HG02885 (cell line): ENCODE measurements at regions not wholly inside any gene's neighbourhood (a gene's known extent, or its start where the extent isn't known, plus 50 kb on each side); places are given as distances from the start of the nearest gene placed in this dataset.

ENCODE experiments used
- ATAC-seq: cut with Tn5 transposase; IDR thresholded peaks from one replicate; pipeline ENCODE4 v1.9.1; 2021; ENCODE audit warnings: mild to moderate bottlenecking; ENCODE audit not compliant: unreplicated experiment, poor library complexity

GRCh38 chr13:30359991-30360390 lies 52.6 kb upstream of the KATNAL1 start:
- ATAC-seq = no peak

GRCh38 chr13:30360586-30360985 lies 53.2 kb upstream of the KATNAL1 start:
- ATAC-seq = no peak

- ATAC-seq = no peak
These were observed 54.8 kb upstream of the KATNAL1 start for GRCh38 chr13:30362005-30362788.

GRCh38 chr13:30362869-30363268 lies 55.5 kb upstream of the KATNAL1 start:
- no peak for ATAC-seq

GRCh38 chr13:30363725-30364124 lies 56.4 kb upstream of the KATNAL1 start:
- no peak for ATAC-seq

- ATAC-seq = no peak
These were observed 56.8 kb upstream of the KATNAL1 start for GRCh38 chr13:30364133-30364532.

GRCh38 chr13:30364876-30365275 lies 57.4 kb upstream of the UBE2L5 start:
- no peak for ATAC-seq

- no peak for ATAC-seq
These were observed 56.2 kb upstream of the UBE2L5 start for GRCh38 chr13:30366088-30366487.

GRCh38 chr13:30367296-30367695 lies 55.0 kb upstream of the UBE2L5 start:
- ATAC-seq = no peak

GRCh38 chr13:30370146-30370545 lies 52.1 kb upstream of the UBE2L5 start:
- no peak for ATAC-seq

- no peak for ATAC-seq
These were observed 51.3 kb upstream of the UBE2L5 start for GRCh38 chr13:30370916-30371521.

GRCh38 chr13:30371649-30372265 lies 50.5 kb upstream of the UBE2L5 start:
- peak; percentile 68 for ATAC-seq
